Cardiac fibroblast (primary cell): ENCODE measurements at regions not wholly inside any gene's neighbourhood (a gene's known extent, or its start where the extent isn't known, plus 50 kb on each side); places are given as distances from the start of the nearest gene placed in this dataset.

Source experiments
- DNase-seq, 2 donors: peaks; one replicate each; pipeline versions ENCODE4 v3.0.0 to v3.0.0-alpha.2; 2010; ENCODE audit warnings: low read depth in 2 of 2
- H3K4me3 ChIP-seq, 2 donors: replicated peaks in 1 of 2; 1 replicate in 1 of 2; 2 replicates in 1 of 2; pipeline ENCODE4 v1.5.1; 2011; ENCODE audit warnings: low read depth in 2 of 2, low read length in 2 of 2, mild to moderate bottlenecking in 2 of 2, moderate library complexity in 1 of 2
- TF ChIP-seq, protein P1 (sequence below): IDR thresholded peaks from one replicate; pipeline ENCODE4 v1.5.1; 2011; ENCODE audit warnings: low read depth, mild to moderate bottlenecking, low read length, inconsistent platforms

DNA sequence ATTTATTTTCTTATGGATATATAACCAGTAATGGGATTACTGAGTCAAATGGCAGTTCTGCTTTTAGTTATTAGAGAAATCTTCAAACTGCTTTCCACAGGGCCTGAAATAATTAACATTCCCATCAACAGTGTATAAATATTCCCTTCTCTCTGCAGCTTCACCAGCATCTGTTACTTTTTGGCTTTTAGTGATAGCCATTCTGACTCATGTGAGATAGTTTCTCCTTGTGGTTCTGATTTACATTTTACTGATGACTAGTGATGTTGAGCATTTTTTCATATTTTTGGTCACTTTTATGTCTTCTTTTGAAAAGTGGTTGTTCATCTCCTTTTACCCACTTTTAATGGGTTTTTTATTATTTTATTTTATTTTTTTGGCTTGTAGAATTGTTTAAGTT lies 1290.3 kb upstream of the CDH9 start:
- H3K4me3 ChIP-seq: no peak overlapping the region
- DNase-seq: no peak
- TF ChIP-seq, protein P1, sequence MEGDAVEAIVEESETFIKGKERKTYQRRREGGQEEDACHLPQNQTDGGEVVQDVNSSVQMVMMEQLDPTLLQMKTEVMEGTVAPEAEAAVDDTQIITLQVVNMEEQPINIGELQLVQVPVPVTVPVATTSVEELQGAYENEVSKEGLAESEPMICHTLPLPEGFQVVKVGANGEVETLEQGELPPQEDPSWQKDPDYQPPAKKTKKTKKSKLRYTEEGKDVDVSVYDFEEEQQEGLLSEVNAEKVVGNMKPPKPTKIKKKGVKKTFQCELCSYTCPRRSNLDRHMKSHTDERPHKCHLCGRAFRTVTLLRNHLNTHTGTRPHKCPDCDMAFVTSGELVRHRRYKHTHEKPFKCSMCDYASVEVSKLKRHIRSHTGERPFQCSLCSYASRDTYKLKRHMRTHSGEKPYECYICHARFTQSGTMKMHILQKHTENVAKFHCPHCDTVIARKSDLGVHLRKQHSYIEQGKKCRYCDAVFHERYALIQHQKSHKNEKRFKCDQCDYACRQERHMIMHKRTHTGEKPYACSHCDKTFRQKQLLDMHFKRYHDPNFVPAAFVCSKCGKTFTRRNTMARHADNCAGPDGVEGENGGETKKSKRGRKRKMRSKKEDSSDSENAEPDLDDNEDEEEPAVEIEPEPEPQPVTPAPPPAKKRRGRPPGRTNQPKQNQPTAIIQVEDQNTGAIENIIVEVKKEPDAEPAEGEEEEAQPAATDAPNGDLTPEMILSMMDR: no peak

DNA sequence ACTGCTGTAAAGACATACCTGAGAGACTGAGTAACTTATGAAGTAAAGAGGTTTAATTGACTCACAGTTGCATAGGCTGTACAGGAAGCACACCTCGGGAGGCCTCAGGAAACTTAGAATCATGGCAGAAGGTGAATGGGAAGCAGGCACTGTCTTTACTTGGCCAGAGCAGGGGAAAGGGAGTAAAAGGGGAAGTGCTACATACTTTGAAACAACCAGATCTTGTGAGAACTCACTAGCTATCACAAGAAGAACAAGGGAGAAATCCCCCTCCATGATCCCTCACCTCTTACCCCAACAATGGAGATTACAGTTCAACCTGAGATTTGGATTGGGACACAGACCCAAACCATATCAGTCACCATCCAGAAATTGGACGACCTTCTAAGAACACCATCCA lies 1285.8 kb upstream of the CDH9 start:
- no peak for DNase-seq
- H3K4me3 ChIP-seq: no peak overlapping the region
- TF ChIP-seq, protein P1: no peak

DNA sequence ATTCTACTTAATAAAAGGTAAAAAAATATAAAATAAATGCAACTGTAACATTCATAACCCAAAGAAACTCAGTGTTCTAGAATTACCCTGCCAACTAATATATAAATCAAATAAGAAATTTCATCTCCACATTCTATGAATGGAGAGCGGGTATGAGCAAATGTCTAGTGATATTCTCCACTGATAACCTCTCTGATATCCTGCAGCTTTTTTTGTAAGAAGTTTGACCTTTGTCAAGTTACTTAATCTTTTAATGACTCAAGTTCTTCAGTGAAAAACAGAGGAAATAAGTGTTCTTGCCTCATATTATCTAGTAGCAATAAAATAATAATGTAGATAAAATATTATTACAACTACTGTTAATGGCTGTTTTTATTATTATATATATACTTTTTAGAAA lies 1275.6 kb upstream of the CDH9 start:
- H3K4me3 ChIP-seq: no peak overlapping the region
- no peak for DNase-seq
- TF ChIP-seq, protein P1: no peak

DNA sequence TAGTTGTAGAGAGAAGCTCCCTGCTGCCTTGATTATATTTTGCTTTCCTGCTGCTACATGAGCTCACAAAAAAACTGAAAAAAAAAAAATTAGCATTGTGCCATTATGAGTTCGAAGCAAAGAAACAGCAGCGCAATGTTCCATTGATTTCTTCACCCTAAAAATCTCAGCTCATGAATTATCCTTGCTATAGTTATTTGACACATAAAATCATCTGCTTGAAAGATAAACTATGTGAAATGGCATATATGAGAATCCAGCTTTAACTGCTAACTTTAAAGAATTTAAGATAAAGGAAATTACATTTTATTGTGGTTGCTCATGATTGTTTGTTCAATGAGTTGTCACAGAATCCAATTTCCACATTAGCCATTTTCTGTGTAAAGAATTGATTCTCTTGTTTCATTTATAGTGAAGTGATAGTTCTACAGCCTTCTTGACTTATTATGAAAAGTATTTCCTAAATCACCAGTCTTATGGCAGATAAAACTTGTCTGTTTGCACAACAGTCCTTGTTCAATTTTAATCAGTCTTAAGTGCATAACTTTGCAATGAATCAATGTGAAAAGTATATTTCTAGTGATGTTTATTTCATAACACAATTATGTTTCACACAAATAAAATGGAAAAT lies 1275.0 kb upstream of the CDH9 start:
- TF ChIP-seq, protein P1: no peak
- peak in 1 of 2 donors; percentile 20 for DNase-seq
- no peak overlapping the region for H3K4me3 ChIP-seq

DNA sequence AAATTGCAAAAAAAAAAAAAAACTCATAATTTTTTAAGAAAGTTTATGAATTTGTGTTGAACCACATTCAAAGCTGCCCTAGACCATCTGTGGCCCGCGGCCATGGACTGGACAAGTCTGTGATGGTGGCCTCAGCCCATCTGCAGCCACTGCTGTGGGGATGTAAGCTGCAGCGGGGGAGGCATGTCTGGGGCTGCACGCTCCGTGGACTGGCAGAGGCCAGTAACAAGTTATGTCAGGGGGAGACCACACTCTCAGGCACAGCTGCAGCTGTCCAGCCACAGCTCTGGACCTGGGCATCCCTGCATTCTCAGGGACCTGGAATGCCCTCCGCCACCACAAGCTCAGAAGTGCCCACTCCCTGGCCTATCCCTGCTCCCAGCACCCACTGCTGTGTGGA lies 1272.3 kb upstream of the CDH9 start:
- H3K4me3 ChIP-seq: no peak overlapping the region
- DNase-seq: no peak
- TF ChIP-seq, protein P1: no peak

DNA sequence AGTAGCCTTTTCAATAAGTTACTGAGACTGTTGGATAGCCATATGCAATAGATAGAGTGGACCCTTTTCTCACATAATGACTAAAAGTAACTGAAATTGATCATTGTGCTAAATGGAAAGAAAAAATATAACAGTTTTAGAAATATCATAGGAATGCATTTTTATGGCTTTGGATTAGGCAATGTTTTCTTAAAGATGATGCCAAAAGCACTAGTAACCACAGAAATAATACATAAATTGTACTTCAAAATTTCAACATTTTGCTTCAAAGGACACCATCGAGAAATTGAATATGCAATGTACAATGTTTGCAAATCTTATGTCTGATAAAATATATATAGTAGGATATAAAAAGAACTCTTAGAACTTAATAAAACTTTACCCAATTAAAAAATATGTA lies 1267.5 kb upstream of the CDH9 start:
- H3K4me3 ChIP-seq: no peak overlapping the region
- TF ChIP-seq, protein P1: no peak
- DNase-seq: peak in 1 of 2 donors; percentile 5

DNA sequence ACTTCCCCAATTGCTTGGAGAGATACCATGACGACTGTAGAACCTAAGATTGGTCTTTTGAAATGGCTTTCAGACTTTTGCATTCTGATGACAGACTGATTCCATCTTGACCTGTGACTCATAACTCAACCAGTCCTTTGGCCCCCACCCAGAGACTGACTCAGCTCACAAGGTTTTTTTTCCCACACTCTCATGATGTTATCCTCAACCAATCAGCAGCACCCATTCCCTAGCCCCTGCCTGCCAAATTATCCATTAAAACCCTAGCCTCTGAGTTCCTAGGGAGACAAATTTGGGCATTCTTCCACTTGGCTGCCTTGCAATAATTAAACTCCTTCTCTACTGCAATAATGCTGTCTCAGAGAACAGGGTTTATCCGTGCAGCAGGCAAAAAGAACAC lies 1263.3 kb upstream of the CDH9 start:
- TF ChIP-seq, protein P1: no peak
- H3K4me3 ChIP-seq: no peak overlapping the region
- DNase-seq: peak; percentile 50 to 93
